Left ventricle myocardium inferior (tissue), 1 donor: ENCODE measurements at regions not wholly inside any gene's neighbourhood (a gene's known extent, or its start where the extent isn't known, plus 50 kb on each side); places are given as distances from the start of the nearest gene placed in this dataset.

Experiments used
- DNase-seq: peaks from one replicate; pipeline ENCODE4 v3.0.0-alpha.2; 2020
- H3K27ac ChIP-seq: fragments of 200-600 bp; replicated peaks from 2 replicates; pipeline ENCODE4 v1.8.0; 2021
- H3K27me3 ChIP-seq: fragments of 200-600 bp; 2 replicates; pipeline ENCODE4 v1.8.0; 2021; ENCODE audit warnings: low read depth
- H3K36me3 ChIP-seq: fragments of 200-600 bp; 2 replicates; pipeline ENCODE4 v1.8.0; 2021
- H3K4me1 ChIP-seq: fragments of 200-600 bp; 2 replicates; pipeline ENCODE4 v1.8.0; 2021
- H3K4me3 ChIP-seq: fragments of 200-600 bp; 2 replicates; pipeline ENCODE4 v1.8.0; 2021; ENCODE audit warnings: mild to moderate bottlenecking, moderate library complexity
- H3K9me3 ChIP-seq: fragments of 200-600 bp; replicated peaks from 2 replicates; pipeline ENCODE4 v1.8.0; 2021
- intact Hi-C: fragments of 100-400 bp; cut with micrococcal nuclease; formaldehyde crosslinking; loops from one replicate; pipeline ENCODE4 v1.11.0; 2022
- TF ChIP-seq, protein P1 (sequence below): fragments of 200-600 bp; IDR thresholded peaks from 2 replicates; pipeline ENCODE4 v1.8.0; 2021; ENCODE audit warnings: antibody characterized with exemption, mild to moderate bottlenecking, borderline replicate concordance
- donor health status: DM: no; HTN: yes; CAD: no; lungs with severe emphysema.

GRCh38 chrX:55167124-55167803 lies 52.9 kb upstream of the PAGE5 start:
- H3K4me1 ChIP-seq = no peaks in the 10 kb centered on the region
- TF ChIP-seq, protein P1, sequence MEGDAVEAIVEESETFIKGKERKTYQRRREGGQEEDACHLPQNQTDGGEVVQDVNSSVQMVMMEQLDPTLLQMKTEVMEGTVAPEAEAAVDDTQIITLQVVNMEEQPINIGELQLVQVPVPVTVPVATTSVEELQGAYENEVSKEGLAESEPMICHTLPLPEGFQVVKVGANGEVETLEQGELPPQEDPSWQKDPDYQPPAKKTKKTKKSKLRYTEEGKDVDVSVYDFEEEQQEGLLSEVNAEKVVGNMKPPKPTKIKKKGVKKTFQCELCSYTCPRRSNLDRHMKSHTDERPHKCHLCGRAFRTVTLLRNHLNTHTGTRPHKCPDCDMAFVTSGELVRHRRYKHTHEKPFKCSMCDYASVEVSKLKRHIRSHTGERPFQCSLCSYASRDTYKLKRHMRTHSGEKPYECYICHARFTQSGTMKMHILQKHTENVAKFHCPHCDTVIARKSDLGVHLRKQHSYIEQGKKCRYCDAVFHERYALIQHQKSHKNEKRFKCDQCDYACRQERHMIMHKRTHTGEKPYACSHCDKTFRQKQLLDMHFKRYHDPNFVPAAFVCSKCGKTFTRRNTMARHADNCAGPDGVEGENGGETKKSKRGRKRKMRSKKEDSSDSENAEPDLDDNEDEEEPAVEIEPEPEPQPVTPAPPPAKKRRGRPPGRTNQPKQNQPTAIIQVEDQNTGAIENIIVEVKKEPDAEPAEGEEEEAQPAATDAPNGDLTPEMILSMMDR = no peak
- no peak for DNase-seq
- no peaks in the 10 kb centered on the region for H3K27me3 ChIP-seq
- intact Hi-C loops = no loop called here
- H3K27ac ChIP-seq = no peak overlapping the region
- H3K9me3 ChIP-seq = no peaks in the 10 kb centered on the region
- H3K36me3 ChIP-seq = no peaks in the 10 kb centered on the region
- no peak overlapping the region for H3K4me3 ChIP-seq

DNA sequence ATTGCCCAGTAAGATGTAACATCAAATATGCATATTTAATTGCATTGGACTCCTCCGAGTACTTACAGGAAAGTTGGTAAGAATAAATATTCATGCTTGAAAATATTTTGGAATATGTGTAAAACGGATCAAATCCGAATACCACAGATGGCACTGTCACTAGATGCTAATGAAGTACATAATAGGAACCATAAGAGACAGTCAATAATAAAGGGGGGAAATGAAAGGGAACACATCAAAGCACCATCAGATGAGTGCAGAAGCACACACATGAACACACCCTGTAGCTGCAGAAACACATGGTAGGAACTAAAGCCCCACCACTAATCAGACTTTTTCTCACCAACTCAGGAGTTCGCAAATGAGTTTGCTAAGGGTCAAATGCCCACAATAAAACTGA lies 52.2 kb upstream of the PAGE5 start:
- H3K27ac ChIP-seq = no peak overlapping the region
- no peak for DNase-seq
- no peak overlapping the region for H3K4me3 ChIP-seq
- no peaks in the 10 kb centered on the region for H3K27me3 ChIP-seq
- no peaks in the 10 kb centered on the region for H3K36me3 ChIP-seq
- H3K4me1 ChIP-seq = no peaks in the 10 kb centered on the region
- intact Hi-C loops = no loop called here
- H3K9me3 ChIP-seq = no peaks in the 10 kb centered on the region
- TF ChIP-seq, protein P1 = no peak

DNA sequence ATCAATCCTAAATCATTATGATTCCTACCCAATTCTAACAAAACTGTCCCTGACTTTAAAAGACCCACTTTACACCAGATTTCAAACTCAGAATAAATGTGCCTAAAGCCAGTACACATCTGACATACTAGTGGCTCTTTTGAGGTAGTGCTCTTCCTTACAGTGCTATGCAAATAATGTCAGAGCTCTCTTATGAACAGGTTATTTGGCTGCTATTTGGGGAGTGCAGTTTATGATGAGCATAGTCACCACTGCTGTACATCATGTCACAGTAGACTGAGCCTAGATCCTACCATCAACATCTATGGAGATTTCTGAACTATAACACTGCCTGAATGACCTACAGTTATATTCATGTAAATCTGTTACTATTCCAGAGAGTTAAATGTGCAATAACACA lies 50.4 kb upstream of the PAGE5 start:
- H3K27ac ChIP-seq = no peak overlapping the region
- H3K9me3 ChIP-seq = no peaks in the 10 kb centered on the region
- TF ChIP-seq, protein P1 = no peak
- no peak for DNase-seq
- intact Hi-C loops = no loop called here
- H3K27me3 ChIP-seq = no peaks in the 10 kb centered on the region
- no peaks in the 10 kb centered on the region for H3K4me1 ChIP-seq
- H3K4me3 ChIP-seq = no peak overlapping the region
- H3K36me3 ChIP-seq = no peaks in the 10 kb centered on the region
